RWPE1 (cell line): ENCODE measurements at regions not wholly inside any gene's neighbourhood (a gene's known extent, or its start where the extent isn't known, plus 50 kb on each side); places are given as distances from the start of the nearest gene placed in this dataset.
A peak's percentile ranks its signal among the peaks of the same experiment; 100 is the strongest.

Experiments used
- CTCF ChIA-PET: fragments of 350-600 bp; sonication (Branson Sonifier 250); formaldehyde crosslinking; extraction: SDS; loops from one replicate; lab custom pipeline; 2021; lab: Yijun Ruan, JAX
- POLR2A ChIA-PET: fragments of 400-600 bp; formaldehyde crosslinking; extraction: SDS; loops from one replicate; lab custom pipeline; 2020; ENCODE audit warnings: antibody characterized with exemption; ENCODE audit not compliant: low non-redundant PET; lab: Yijun Ruan, JAX
- DNase-seq: peaks from one replicate; pipeline ENCODE4 v3.0.0; 2012; ENCODE audit warnings: low spot score
- H3K27ac ChIP-seq: fragments of 450-650 bp; 2 replicates; pipeline ENCODE4 v1.5.1; 2017
- TF ChIP-seq, protein P1 (sequence below): fragments of 450-650 bp; conservative IDR thresholded peaks from 2 replicates; pipeline ENCODE4 v1.5.1; 2017; ENCODE audit warnings: low read depth, mild to moderate bottlenecking

DNA sequence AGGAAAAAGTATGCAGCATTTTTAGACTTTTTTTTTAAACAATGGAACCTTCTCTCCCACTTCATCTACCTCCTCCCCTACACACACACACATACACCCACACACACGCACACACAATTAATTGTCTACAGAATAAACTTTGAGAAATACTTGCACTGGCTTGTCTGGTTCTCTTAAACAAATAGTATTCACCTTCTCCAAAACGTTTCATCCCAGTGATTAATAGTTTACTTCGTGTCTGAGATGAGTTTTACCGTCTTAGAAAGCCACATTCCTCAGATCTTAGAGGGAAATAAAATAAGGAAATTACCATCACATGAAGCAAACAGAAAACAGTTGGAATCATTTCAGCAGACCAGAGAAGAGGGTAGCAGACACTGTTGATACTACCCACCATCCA is 570.6 kb upstream of the CLINT1 start:
- ChIA-PET CTCF (interaction anchor here (0.5 to 0.6 kb wide), 2 partner anchors 253 to 380 kb away, joined by 3 to 4 read pairs; no protein-coding TSS in a partner anchor), POLR2A (no interaction called here)
- TF ChIP-seq, protein P1, sequence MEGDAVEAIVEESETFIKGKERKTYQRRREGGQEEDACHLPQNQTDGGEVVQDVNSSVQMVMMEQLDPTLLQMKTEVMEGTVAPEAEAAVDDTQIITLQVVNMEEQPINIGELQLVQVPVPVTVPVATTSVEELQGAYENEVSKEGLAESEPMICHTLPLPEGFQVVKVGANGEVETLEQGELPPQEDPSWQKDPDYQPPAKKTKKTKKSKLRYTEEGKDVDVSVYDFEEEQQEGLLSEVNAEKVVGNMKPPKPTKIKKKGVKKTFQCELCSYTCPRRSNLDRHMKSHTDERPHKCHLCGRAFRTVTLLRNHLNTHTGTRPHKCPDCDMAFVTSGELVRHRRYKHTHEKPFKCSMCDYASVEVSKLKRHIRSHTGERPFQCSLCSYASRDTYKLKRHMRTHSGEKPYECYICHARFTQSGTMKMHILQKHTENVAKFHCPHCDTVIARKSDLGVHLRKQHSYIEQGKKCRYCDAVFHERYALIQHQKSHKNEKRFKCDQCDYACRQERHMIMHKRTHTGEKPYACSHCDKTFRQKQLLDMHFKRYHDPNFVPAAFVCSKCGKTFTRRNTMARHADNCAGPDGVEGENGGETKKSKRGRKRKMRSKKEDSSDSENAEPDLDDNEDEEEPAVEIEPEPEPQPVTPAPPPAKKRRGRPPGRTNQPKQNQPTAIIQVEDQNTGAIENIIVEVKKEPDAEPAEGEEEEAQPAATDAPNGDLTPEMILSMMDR: no peak
- DNase-seq: peak; percentile 40
- no peak overlapping the region for H3K27ac ChIP-seq

DNA sequence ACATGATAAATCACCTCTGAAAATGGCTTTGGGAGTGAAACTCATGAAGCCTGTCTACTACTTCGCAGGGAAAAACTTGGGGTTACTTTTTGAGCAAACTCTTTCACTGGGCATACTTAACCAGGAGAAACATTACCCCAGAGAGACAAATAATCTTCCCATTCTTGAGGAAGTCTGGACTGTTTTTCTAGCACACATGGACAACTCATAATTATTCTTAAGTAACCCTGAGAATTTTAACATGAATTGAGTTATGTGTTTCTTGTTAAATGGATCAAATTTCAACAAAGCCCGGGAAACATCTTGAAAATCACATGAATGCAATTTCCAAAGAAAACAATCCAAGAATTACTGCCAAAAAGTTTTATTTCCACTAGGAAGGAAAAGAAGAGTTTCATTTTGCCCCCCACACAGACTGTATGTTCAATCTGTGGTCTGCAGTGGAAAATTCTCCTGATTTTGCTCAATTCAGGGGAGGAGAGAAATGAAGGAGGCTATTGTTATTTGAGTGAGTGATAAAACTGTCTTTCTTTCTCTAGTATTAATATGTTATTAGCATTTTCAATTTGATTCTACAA is 564.8 kb upstream of the CLINT1 start:
- H3K27ac ChIP-seq: no peak overlapping the region
- TF ChIP-seq, protein P1: no peak
- ChIA-PET CTCF (interaction anchor here (0.6 kb wide), 2 partner anchors 305 to 691 kb away, joined by 5 read pairs; no protein-coding TSS in a partner anchor), POLR2A (no interaction called here)
- DNase-seq: no peak

DNA sequence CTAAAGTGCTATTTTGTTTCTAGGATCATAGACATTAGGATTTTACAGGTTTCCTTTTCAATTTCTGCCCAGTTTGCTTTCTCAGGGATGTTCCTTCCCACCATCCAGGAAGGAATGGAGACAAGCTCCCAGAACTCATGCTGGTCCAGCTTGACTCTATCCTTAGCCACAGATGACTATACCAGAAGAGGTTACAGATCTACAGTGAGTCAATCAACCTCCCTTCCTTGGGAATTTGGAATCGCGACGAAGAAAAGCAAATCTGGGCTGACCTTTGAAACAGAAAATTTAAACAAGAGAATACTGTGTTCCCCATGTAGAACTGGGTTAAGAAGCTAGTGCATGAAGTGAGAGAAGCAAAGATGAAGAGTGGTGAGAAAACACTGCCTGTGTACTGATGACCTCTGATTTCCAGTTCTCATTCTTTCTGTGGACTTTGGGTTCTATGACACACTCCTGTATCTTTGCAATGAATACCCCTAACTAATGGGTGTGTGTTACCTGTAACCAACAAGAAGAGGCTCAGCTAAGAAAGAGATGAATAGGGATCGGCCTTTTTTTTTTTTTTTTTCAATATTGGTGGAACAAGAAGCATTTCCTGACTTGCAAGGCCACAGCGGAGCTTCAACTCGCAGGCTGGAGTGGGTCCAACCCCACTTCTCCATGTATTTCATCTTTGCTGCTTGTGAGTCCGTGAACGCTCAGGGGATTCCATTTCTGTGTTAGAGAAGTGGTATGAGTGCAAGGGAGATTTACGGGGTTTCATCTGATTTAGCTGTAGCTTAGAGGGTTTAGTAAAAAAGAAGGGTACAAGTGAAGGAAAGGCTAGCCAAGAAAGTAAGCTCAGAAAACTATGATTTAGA is 563.9 kb upstream of the CLINT1 start:
- no peak for DNase-seq
- ChIA-PET CTCF (interaction anchor here (0.6 kb wide), 2 partner anchors 299 to 304 kb away, joined by 5 read pairs; no protein-coding TSS in a partner anchor), POLR2A (interaction anchor here (0.7 kb wide), 1 partner anchor 13 kb away, joined by 3 read pairs; no protein-coding TSS in a partner anchor)
- H3K27ac ChIP-seq: no peak overlapping the region
- TF ChIP-seq, protein P1: no peak

DNA sequence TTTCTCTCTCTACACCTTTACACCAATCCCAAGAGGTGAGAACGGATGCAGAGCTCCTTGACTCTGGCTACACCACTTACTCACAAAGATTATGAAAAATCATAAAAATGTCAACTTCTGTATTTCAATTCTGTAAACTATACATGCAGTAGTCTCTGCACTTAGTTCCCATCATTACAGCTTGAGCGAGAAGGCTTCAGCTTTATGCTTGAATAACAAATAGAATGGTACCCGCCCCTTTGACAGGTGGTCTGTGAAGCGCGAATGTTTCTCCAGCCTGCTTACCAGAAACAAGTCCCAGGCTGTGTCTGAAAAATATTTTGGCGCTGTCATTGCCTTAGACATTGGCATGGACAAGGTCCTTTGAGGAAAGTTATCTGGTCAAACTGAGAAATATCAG is 562.4 kb upstream of the CLINT1 start:
- DNase-seq: no peak
- ChIA-PET CTCF (no interaction called here), POLR2A (no interaction called here)
- TF ChIP-seq, protein P1: no peak
- H3K27ac ChIP-seq: no peak overlapping the region

DNA sequence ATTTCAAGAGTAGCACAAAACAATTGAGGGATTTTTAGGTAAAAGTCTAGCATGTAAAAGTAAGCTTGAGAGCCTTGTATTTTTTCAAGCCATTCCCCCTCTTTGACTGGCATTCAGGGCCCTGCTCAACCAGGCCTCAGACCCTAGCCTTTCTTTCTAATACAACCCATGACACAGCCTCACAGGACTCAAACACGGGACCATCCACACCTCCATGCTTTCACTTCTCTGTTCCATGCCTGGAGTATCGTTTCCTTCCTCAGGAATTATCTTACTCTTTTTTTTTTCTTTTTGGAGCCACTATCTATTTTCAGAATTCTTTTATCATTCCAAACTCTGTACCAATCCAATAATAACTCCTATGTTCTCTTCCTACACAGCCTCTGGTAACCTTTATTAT is 560.2 kb upstream of the CLINT1 start:
- TF ChIP-seq, protein P1: no peak
- ChIA-PET CTCF (interaction anchor here (0.6 to 0.7 kb wide), 2 partner anchors 220 to 1516 kb away, joined by 6 to 11 read pairs; no protein-coding TSS in a partner anchor), POLR2A (no interaction called here)
- H3K27ac ChIP-seq: no peak overlapping the region
- DNase-seq: no peak

DNA sequence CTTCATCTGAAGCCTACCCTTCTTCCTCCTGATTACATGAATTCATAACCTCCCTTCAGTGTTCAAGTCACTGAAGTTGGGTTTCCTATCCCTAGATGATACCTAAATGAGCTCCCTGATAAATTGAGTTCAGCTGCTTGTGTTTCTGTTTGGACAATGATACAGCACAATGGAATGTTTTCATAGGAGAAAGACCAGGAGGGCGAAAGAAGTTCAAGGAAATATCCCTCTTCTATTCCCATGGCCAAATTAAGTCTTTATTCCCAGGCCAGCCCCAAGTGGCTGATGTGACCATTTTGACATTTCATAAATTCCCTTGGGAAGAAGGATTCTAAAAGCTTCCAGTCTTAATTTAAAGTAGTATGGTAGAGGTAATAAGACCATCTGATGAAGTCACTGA is 555.8 kb upstream of the CLINT1 start:
- TF ChIP-seq, protein P1: no peak
- POLR2A ChIA-PET: no interaction called here
- H3K27ac ChIP-seq: no peak overlapping the region
- peak; percentile 56 for DNase-seq
- CTCF ChIA-PET: interaction anchor here (0.5 kb wide), 1 partner anchor 639 kb away, joined by 4 read pairs; no protein-coding TSS in a partner anchor
